ENCODE measurements at regions not wholly inside any gene's neighbourhood (a gene's known extent, or its start where the extent isn't known, plus 50 kb on each side); places are given as distances from the start of the nearest gene placed in this dataset.
"Not testable (repeated sequence)": the region's sequence is repeated elsewhere in the genome, so short reads cannot be mapped to it uniquely, and the experiment has no call there.

GRCh38 chr12:14032191-14032590 is 50.8 kb upstream of the GRIN2B start:
- not testable (repeated sequence) for DNase-seq (ENCODE audit: low read depth in 2 of 2)

GRCh38 chr12:14043776-14044175 is 62.4 kb upstream of the GRIN2B start:
- DNase-seq (ENCODE audit: low read depth in 2 of 2) = no peak

- DNase-seq (ENCODE audit: low read depth in 2 of 2) = no peak
These were observed 67.6 kb upstream of the GRIN2B start for GRCh38 chr12:14048941-14049545.

- no peak for DNase-seq (ENCODE audit: low read depth in 2 of 2)
These were observed 76.5 kb upstream of the GRIN2B start for GRCh38 chr12:14057895-14058294.

- no peak for DNase-seq (ENCODE audit: low read depth in 2 of 2)
These were observed 77.3 kb upstream of the GRIN2B start for GRCh38 chr12:14058717-14059116.

GRCh38 chr12:14059548-14059947 is 78.1 kb upstream of the GRIN2B start:
- no peak for DNase-seq (ENCODE audit: low read depth in 2 of 2)

- no peak for DNase-seq (ENCODE audit: low read depth in 2 of 2)
These were observed 84.2 kb upstream of the GRIN2B start for GRCh38 chr12:14065616-14066015.

GRCh38 chr12:14066021-14066420 is 84.6 kb upstream of the GRIN2B start:
- no peak for DNase-seq (ENCODE audit: low read depth in 2 of 2)

GRCh38 chr12:14068961-14069360 is 87.6 kb upstream of the GRIN2B start:
- DNase-seq (ENCODE audit: low read depth in 2 of 2) = no peak

GRCh38 chr12:14071833-14072232 is 90.4 kb upstream of the GRIN2B start:
- DNase-seq (ENCODE audit: low read depth in 2 of 2) = no peak

GRCh38 chr12:14072987-14073386 is 91.6 kb upstream of the GRIN2B start:
- DNase-seq (ENCODE audit: low read depth in 2 of 2) = no peak

GRCh38 chr12:14075797-14076393 is 94.5 kb upstream of the GRIN2B start:
- DNase-seq (ENCODE audit: low read depth in 2 of 2) = no peak

- DNase-seq (ENCODE audit: low read depth in 2 of 2) = no peak
These were observed 95.1 kb upstream of the GRIN2B start for GRCh38 chr12:14076538-14076937.

- no peak for DNase-seq (ENCODE audit: low read depth in 2 of 2)
These were observed 105.4 kb upstream of the GRIN2B start for GRCh38 chr12:14086838-14087237.

- no peak for DNase-seq (ENCODE audit: low read depth in 2 of 2)
These were observed 118.6 kb upstream of the GRIN2B start for GRCh38 chr12:14099994-14100393.

GRCh38 chr12:14101556-14101955 is 120.2 kb upstream of the GRIN2B start:
- not testable (repeated sequence) for DNase-seq (ENCODE audit: low read depth in 2 of 2)

GRCh38 chr12:14111230-14111865 is 129.9 kb upstream of the GRIN2B start:
- DNase-seq (ENCODE audit: low read depth in 2 of 2) = no peak

- no peak for DNase-seq (ENCODE audit: low read depth in 2 of 2)
These were observed 131.6 kb upstream of the GRIN2B start for GRCh38 chr12:14113031-14113430.

- no peak for DNase-seq (ENCODE audit: low read depth in 2 of 2)
These were observed 145.3 kb upstream of the GRIN2B start for GRCh38 chr12:14126692-14127091.

- DNase-seq (ENCODE audit: low read depth in 2 of 2) = no peak
These were observed 148.3 kb upstream of the GRIN2B start for GRCh38 chr12:14129611-14130195.

- no peak for DNase-seq (ENCODE audit: low read depth in 2 of 2)
These were observed 154.6 kb upstream of the GRIN2B start for GRCh38 chr12:14135996-14136395.

- DNase-seq (ENCODE audit: low read depth in 2 of 2) = no peak
These were observed 157.1 kb upstream of the GRIN2B start for GRCh38 chr12:14138495-14138894.
